GM18517 (cell line): ENCODE measurements at regions not wholly inside any gene's neighbourhood (a gene's known extent, or its start where the extent isn't known, plus 50 kb on each side); places are given as distances from the start of the nearest gene placed in this dataset.
"Not testable (repeated sequence)": the region's sequence is repeated elsewhere in the genome, so short reads cannot be mapped to it uniquely, and the experiment has no call there.

Experiments
- ATAC-seq: cut with Tn5 transposase; IDR thresholded peaks from one replicate; pipeline ENCODE4 v1.9.1; 2021; ENCODE audit warnings: mild to moderate bottlenecking, moderate library complexity; ENCODE audit not compliant: unreplicated experiment

- ATAC-seq: no peak
Measured at GRCh38 chr6:137707038-137707589, 159.9 kb upstream of the TNFAIP3 start.

GRCh38 chr6:137707590-137708360 lies 159.3 kb upstream of the TNFAIP3 start:
- ATAC-seq: peak; percentile 54

GRCh38 chr6:137708481-137708880 lies 158.6 kb upstream of the TNFAIP3 start:
- ATAC-seq: no peak

- ATAC-seq: no peak
Measured at GRCh38 chr6:137709424-137710236, 157.4 kb upstream of the TNFAIP3 start.

- ATAC-seq: no peak
Measured at GRCh38 chr6:137711972-137712371, 155.1 kb upstream of the TNFAIP3 start.

GRCh38 chr6:137712587-137712986 lies 154.5 kb upstream of the TNFAIP3 start:
- ATAC-seq: no peak

- ATAC-seq: no peak
Measured at GRCh38 chr6:137715589-137716045, 151.4 kb upstream of the TNFAIP3 start.

GRCh38 chr6:137717074-137718073 lies 149.7 kb upstream of the TNFAIP3 start:
- ATAC-seq: no peak

GRCh38 chr6:137718903-137719302 lies 148.2 kb upstream of the TNFAIP3 start:
- ATAC-seq: not testable (repeated sequence)

- no peak for ATAC-seq
Measured at GRCh38 chr6:137722749-137723272, 144.2 kb upstream of the TNFAIP3 start.

GRCh38 chr6:137723273-137724017 lies 143.6 kb upstream of the TNFAIP3 start:
- no peak for ATAC-seq

- ATAC-seq: no peak
Measured at GRCh38 chr6:137724018-137724403, 143.0 kb upstream of the TNFAIP3 start.

GRCh38 chr6:137724495-137725211 lies 142.4 kb upstream of the TNFAIP3 start:
- no peak for ATAC-seq

GRCh38 chr6:137725949-137726348 lies 141.1 kb upstream of the TNFAIP3 start:
- no peak for ATAC-seq

- ATAC-seq: no peak
Measured at GRCh38 chr6:137726582-137726981, 140.5 kb upstream of the TNFAIP3 start.

- no peak for ATAC-seq
Measured at GRCh38 chr6:137727216-137727765, 139.8 kb upstream of the TNFAIP3 start.

GRCh38 chr6:137728386-137729349 lies 138.4 kb upstream of the TNFAIP3 start:
- no peak for ATAC-seq
